GM21526 (cell line): ENCODE measurements at regions not wholly inside any gene's neighbourhood (a gene's known extent, or its start where the extent isn't known, plus 50 kb on each side); places are given as distances from the start of the nearest gene placed in this dataset.

Experiments used
- ATAC-seq: cut with Tn5 transposase; IDR thresholded peaks from one replicate; pipeline ENCODE4 v1.9.1; 2021; ENCODE audit warnings: moderate library complexity; ENCODE audit not compliant: unreplicated experiment, low FRiP score

DNA sequence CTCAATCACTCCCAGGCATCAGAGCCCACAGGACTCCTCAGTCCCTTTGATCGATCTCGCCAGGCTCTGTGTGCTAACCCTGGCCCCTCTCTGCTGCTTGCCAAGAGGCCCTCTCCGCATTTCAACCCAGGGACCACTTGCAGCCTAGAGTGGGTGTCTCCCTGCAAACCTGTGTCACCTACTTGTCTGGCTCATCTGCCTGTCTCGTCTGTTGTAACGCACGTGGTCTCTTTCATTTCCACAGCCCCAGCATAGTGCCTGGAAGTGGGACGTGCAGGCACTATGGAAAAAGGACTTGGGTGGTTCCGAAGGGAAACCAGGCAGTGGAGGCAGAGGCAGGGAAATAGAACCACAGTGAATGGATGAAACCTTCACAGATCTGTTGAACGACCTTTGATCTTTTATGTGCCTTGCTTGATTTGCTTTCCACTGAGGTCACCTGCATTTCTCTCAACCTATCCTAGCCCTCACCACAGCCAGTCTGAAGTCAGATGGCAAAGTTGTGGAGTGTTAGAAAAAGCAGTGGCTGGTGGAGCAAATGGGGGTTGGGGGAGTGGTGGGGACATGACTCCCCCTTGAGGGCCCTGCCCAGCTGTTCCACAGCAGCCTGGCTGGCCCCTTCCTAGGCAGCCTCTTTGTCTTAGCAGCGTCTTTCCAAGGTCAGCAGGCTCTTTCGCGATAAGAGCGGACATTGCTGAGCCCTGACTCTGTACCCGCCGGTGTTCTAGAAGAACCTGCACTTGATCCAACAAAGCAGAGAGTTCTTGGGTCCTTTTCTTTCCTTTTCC, 55.8 kb upstream of the TAGAP start:
- ATAC-seq = no peak

GRCh38 chr6:159099961-159100360, 55.2 kb upstream of the TAGAP start:
- no peak for ATAC-seq

GRCh38 chr6:159099276-159099675, 54.5 kb upstream of the TAGAP start:
- ATAC-seq = no peak

- no peak for ATAC-seq
These were observed 53.9 kb upstream of the TAGAP start for GRCh38 chr6:159098636-159099106.

DNA sequence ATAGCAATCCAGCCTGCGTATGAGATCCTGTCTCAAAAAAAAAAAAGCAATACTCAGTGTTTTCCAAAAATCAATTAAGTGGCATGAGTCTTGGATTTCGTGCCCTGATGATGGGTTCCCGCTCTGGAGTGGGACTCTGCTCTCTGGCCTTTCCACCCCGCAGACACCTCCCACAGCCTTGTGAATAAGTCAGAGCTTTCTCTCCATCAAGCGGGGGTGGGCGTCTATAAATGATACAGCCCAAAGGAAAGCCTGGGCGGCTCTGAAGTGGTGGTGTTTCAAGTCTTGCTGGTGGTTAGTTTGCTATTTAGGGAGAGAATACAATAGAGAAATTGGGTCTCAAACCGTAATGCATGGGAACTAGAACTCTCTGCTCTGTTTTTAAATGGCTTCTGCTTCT, 52.5 kb upstream of the TAGAP start:
- no peak for ATAC-seq

- ATAC-seq = no peak
These were observed 50.8 kb upstream of the TAGAP start for GRCh38 chr6:159095616-159096015.

DNA sequence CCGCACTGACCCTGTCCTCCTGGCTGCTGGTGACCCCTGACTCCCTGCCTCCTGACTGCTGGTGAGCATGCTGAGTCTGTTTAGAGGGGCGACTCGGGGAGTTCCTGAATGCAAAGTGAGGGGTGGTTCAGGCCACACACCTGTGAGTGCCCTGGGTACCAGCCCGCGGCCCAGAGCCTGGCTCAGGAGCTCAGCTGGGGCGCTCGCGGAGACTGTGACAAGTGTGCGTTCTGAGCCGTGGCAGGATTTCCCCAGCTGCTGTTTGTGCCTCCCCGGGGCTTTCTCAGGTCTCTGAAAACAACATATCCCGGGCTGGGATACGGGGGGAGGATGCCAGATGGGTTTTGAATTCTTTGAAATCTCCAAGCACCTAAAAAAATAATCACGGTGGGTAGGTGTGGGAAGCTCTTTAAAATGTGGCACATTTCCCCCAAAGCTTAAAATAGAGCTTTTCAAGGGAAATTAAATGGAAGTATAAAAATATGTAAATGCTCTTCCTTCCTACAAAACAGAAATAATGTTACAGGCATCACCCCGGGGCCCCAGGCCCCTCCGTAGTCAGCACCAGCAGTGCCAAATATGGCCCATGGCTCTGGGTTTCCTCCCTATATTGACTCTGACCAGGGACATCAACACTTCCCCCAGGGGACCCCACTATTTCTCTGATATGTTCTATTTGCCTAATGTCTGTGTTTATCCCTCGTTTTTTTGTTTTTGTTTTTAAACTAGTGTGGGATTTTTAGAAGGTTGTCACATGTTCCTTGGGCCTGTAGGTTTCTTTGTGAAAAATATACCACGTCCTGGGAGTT, 49.9 kb upstream of the TAGAP start:
- ATAC-seq = no peak
